ENCODE measurements at regions not wholly inside any gene's neighbourhood (a gene's known extent, or its start where the extent isn't known, plus 50 kb on each side); places are given as distances from the start of the nearest gene placed in this dataset.
"Not testable (repeated sequence)": the region's sequence is repeated elsewhere in the genome, so short reads cannot be mapped to it uniquely, and the experiment has no call there.

DNA sequence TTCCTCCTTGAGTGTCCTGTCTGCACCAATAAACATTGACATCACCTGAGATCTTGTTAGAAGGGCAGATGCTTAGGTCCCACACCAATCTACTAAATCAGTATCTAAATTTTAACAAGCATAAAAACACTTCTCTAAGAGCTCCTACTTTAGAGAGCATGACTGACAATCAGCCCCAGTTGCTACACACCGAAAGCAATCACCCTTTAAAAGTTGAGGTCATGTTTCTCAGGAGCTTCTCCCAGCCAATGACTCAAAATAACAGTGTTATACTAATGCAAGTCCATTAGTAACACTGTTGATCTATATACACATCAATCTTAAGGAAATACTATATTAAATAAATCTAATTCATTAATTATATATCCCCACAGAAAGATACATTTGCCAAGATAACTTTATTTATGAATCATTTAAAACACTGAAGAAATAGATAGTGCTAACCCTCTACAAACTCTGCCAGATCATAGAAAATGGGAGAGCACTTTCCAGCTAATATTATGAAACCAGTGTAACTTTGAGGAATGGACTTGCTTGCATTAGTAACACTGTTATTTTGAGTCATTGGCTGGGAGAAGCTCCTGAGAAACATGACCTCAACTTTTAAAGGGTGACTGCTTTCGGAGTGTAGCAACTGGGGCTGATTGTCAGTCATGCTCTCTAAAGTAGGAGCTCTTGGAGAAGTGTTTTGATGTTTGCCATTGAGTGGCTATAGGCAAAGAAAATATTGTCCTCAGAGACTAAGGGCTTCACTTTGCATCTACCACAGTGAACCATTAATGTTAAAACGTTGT is 109.8 kb upstream of the HDX start:
- DNase-seq (ENCODE audit: low read depth, low spot score) = no peak

DNA sequence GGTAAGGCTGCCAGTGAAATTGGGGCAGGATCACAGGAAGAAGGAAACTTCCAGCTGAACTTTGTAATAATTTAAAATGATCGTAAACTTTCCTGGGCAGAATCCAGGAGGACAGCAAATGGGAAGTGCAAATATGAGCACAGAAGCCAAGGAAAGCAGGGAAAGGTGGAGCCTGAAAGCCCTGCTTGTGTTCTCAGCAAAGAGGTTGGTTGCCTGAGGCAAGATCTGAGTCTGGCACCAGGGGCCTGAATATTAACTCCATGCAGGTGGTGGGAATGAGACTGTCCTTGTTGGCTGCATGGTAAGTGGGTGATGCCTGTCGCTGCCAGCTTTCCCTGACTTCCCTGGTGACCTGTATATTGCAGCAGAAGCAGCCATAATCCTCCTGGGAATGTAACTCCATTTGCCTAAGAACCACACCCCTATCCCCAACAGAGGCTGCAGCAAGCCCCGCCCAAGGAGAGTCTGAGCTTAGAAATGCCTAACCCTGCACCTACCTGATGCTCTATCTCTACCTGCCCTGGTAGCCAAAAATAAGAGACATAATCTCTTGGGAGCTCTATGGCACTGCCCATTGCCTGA is 132.0 kb upstream of the HDX start:
- peak; percentile 34 for DNase-seq (ENCODE audit: low read depth, low spot score)

DNA sequence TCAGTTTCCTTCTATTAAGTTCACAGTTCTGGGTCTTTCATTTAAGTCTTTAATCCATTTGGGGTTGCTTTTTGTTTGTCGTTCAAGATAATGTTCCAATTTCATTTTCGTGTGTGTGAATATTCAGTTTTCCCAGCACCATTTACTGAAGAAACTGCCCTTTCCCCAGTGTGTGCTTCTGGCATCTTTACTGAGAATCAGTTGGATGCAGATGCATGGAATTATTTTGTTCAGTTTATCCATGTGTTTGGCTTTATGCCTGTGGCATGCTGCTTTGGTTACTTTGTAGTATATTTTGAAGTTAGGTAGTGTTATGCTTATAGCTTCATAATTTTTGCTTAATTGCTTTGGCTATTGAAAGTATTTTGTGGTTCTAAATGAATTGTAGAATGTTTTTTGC is 163.8 kb upstream of the HDX start:
- DNase-seq (ENCODE audit: low read depth, low spot score) = no peak

DNA sequence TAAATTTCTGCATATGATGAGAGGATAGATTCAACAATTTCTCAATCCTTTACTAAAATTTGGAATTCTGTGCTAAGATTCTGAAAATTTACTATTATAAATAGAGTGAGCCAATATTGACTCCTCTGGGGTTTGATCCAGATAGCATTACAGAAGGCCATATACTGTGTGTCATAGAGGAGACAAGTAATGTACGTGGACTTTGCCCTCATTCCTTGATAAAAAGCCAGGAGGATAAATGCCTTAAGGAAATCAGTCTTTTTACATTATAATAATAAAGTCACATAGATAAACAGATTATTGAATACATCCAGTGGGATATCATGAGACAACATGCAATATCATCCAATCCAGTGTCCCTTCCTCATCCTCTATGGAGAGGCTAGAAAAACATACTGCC is 188.0 kb upstream of the HDX start:
- DNase-seq (ENCODE audit: low read depth, low spot score) = no peak

DNA sequence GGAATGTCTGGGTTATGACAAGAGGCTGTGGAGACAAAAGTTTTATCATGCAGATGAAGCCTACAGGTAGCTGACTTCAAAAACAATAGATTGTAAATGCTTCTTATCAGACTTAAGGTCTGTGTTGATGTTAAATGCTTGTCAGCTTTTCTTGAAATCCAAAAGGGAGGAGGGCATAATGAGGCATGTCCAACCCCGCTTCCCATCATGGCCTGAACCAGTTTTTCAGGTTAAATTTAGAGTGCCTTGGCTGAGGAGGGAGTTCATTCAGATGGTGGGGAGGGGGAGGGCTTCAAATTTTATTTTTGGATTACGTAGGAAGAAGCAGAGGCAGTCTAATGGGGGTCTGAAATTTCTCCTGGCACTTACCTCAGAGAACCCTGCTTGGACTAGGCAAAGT is 207.7 kb upstream of the HDX start:
- DNase-seq (ENCODE audit: low read depth, low spot score) = peak; percentile 80

DNA sequence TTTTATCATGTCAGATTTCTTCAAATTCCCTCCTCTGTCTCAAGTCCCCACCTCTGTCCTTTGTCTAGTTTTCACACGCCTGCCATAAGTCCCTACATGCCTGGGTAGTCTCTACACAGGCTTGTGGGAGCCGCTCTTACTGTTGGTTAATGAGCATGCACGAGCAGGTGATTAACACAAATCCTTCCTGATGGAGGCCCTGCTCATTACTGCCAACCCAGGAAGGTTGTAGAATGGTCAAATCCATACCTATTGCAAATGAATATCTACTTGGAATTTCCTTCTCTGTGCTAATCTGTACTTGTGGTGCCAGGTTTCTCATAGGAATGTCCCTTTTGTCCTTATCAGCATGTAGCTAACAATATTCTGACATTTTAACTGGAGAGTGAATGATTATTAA is 208.4 kb upstream of the HDX start:
- DNase-seq (ENCODE audit: low read depth, low spot score) = peak; percentile 31

DNA sequence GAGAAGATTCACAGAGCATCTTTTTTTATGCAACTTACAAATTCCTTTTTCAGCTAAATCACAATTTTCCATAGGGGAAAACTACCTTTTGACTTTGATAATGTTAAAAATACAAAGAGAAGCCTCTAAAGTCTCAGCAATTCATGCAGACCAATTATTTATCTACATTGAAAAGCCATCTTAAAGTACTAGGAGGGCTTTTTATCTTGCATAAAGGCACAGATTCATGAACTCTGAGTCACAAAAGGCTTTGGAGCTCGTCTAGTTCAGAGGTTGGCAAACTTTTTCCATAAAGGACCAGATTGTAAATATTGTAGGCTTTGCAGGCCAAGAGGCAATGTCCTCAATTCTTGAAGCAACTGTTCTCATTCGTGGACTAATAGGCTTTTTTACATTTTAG is 210.4 kb upstream of the HDX start:
- DNase-seq (ENCODE audit: low read depth, low spot score) = no peak

DNA sequence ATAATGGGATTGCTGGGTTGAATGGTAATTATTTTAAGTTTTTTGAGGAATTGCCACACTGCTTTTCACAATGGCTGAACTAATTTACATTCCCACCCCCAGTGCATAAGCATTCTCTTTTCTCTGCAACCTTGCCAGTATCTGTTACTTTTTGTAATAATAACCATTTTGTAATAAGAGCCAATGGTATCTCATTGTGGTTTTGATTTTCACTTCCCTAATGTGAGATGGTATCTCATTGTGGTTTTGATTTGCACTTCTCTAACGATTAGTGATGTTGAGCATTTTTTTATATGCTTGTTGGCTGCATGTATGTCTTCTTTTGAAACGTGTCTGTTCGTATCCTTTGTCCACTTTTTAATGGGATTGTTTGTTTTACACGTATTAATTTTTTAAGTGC is 213.1 kb upstream of the HDX start:
- DNase-seq (ENCODE audit: low read depth, low spot score) = no peak

DNA sequence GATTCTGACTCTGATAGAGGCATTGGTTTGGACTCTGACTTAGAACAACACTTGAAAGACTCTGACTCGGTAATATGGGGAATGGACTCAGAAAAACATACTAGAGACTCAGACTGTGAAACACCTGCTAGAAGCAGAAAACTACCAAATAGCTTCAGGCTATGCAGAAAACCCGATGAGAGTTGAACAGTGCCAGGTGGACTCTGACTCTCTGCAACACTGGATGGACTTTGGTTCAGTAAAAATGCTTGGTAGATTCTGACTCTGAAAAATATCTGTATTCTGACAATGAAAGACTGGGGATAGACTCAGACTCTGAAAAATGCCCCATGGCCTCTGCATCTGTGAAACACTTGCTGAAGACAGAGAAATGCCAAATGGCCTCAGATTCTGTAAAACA is 215.1 kb upstream of the HDX start:
- no peak for DNase-seq (ENCODE audit: low read depth, low spot score)

DNA sequence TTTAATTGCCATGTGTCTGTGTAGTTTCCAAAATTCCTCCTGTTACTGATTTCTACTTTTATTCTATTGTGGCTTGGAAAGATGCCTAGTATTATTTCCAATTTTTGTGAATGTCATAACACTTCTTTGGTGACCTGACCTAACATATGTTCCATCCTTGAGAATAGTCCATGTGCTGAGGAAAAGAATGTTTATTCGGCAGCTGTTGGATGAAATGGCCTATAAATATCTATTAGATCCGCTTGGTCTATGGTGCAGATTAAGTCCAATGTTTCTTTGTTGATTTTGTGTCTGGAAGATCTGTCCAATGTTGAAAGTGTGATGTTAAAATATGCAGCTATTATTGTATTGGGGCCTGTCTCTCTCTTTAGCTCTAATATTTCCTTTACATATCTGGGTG is 219.2 kb upstream of the HDX start:
- no peak for DNase-seq (ENCODE audit: low read depth, low spot score)

DNA sequence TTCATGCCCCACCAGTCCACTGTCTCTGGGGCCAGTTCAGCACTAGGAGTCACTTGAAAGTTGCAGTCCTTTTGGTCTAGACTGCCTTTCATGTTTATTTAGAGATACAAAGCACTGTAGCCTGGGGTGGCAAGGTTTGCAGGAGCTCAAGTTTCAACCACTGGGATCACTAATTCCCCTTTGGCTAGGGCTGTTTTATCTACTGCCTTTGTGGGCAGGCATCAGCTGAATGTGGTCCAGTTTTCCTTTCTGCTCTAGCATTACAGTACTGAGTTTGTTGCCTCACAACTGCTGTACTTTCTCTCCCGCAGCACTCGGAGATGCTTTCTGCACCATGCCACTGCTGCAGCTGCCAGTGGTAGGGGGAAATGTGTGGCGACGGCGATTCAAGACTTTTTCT is 222.3 kb upstream of the HDX start:
- peak; percentile 89 for DNase-seq (ENCODE audit: low read depth, low spot score)

DNA sequence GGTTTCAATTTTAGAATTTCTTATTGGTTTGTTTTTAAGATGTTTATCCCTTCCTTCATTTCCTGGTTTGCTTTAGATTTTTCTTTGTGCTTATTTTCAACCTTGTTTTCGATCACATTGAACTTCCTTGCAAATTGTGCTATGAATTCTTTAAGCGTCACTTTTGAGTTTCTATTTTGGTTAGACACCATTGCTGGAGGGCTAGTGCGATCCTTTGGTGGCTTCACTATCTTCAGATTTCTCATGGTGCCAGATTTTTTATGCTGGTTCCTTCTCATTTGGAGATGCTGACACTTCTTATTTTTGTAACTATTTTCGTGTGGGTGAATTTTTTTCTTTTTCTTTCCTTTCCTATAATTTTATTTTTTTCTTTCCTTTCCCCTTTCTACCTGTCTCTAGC is 227.2 kb upstream of the HDX start:
- DNase-seq (ENCODE audit: low read depth, low spot score) = no peak

DNA sequence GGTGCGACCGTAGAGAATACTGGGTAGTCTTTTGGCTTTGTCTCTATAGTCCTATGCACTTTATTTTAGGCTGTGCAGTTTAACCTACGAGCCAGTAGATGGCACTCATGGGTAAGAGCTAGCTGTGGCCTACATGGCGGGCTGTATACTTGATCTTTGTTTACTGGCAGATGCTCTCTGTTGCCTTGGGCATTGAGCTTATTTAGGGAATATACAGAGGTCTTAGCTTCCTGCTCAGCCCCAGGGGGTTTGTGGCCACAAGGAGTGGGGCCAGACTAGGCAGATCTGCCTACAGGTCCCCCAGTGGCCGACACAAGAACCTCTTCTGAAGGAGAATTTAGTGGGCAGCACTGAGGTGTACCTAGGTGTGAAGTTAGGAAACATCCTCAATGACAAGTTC is 227.6 kb upstream of the HDX start:
- peak; percentile 93 for DNase-seq (ENCODE audit: low read depth, low spot score)

DNA sequence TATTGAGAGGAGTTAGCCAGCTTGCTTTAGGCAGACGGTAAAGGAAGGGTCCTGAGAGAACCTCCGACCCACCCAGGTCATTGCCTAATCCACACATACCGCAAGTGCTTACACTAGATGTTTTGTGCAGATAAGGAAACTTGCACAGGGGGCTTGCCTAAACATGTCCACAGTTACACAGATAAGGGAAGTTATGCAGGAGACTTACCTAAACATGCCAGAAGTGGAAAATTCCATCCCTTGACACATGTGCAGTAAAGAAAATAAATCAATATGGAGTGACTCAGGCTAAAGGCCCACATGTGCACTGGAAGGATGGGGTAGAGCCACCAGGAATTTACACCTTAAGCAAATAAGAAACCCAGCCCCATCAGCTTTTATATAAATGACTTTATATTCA is 232.8 kb upstream of the HDX start:
- peak; percentile 10 for DNase-seq (ENCODE audit: low read depth, low spot score)

DNA sequence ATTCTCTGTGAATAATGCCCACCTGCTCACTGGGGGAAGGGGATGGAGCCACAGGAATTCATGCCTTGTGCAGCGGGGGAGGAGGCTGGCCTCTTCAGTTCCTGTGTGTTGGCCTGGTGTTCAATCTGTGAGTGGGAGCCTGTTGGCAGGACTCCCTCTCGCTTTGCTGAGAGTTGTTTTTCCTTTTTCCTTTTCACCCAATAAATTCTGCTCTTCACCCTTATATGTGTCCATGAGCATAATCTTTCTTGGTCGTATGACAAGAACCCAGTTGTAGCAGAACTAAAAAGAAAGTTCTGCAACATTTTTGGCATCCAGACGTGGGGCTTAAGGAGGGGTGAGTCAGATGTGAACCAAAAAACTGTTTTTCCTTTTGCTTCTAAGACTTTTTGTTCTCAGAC is 235.2 kb upstream of the HDX start:
- DNase-seq (ENCODE audit: low read depth, low spot score) = peak; percentile 50

DNA sequence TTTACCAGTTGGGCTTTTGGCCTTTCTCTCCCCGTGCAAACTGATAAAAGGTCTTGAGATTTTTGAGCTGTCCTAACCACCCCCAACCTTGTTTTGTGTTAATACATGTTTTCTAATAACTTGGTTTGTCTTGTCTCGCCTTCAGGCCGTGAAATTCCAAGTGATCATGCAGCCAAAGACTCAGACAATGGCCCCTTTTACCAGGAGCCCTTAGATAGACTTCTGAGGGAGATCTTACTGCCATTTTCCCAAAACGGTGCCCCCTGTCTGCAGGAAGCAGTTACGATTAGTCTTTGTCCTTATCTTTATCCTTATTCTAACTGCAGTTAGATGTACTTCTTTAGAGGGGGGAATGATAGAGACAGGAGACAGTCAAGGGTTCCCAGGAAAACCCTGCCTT is 245.3 kb upstream of the HDX start:
- DNase-seq (ENCODE audit: low read depth, low spot score) = no peak

DNA sequence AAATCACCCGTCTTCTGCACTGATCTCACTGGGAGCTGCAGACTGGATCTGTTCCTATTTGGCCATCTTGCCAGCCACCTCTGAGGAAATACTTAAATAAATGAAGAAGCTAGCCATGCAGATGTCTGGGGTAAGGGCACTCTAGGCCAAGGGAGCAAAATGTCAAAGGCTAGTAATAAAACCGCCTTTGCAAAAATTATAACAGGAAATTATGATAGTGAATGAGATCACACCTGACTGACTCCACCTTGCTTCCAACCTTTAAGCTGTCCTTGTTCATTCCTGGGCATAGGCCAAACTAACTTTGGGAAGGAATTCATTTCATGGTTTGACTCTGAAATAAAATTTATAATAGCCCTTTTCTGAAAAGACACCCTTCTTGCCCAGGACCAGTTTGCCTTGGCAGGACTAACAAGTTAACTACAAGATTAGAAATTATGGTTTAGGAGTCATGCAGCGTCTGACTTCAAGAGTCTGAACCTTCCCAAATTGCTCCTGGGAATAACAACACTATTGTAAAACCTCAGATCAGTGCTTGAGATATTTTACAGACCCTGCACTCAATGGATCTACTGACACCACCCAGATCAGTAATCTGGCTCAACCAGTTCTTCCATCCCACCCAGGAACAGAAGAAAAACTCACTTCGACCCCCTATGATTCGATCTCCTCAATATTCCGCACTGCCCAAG is 246.9 kb upstream of the HDX start:
- peak; percentile 23 for DNase-seq (ENCODE audit: low read depth, low spot score)

DNA sequence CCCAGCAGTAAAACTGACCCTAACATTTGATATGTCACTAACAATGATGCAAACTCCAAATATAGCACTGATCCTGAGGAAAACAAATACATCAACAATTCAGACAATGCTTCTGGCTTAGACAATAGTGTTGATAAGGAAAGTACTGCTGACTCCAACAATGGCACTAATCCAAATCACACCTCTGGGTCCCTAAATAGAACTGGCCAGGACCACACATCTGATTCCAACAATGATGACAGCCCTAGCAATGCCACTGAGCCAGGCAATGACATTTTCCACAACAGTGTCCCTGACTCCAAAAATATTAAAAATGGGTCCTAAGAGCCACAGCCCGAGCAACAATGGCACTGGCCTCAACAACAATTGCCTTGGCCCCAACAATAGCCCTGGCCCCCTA is 243.1 kb upstream of the APOOL start:
- DNase-seq (ENCODE audit: low read depth, low spot score) = no peak

DNA sequence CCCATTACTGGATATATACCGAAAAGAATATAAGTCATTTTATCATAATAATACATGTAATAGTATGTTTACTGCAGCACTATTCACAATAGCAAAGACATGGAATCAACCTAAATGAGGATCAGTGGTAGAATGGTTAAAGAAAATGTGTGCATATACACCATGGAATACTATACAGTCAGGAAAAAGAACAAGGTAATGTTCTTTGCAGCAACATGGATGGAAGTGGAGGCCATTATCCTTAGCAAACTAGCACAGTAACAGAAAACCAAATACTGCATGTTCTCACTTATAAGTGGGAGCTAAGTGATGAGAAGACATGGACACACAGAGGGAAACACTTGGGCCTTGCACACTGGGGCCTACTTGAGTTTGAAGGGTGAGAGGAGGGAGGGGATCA is 207.4 kb upstream of the APOOL start:
- no peak for DNase-seq (ENCODE audit: low read depth, low spot score)

DNA sequence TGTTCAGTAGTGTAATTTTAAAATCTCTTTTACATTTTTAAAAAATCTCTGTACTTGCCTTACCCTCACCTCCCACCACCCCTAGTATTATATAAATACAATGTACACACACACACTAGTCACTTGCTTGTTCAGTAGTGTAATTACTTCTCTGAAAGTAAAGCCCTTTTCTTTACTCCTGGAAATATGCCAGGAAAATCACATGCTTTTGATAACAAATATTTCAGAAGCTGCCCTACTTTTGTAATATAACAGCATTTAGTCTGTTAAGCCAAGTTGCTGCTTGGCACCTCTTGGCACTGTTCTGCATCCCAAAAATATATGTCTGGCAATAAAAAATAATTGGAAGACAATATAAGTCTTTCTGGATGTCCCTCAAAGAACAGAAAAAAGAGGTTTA is 172.8 kb upstream of the APOOL start:
- DNase-seq (ENCODE audit: low read depth, low spot score) = no peak

DNA sequence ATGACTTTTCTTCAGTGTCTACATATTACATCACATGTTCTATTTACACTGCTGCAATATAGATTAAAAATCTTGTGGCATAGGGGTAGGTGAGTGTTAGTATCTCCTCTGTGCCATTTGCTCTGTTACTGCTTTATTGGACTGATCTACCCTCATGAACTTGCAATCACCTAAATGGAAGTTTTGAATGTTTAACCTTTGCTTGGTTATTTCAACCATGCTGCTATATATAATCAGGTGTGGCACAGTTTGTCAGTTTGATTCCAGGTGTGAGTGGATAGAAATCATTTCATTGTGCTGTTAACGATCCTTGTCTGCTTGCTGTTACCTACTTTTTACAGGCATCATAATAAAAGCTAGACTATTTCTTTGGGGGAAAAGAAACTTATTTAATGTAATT is 157.1 kb upstream of the APOOL start:
- not testable (repeated sequence) for DNase-seq (ENCODE audit: low read depth, low spot score)

DNA sequence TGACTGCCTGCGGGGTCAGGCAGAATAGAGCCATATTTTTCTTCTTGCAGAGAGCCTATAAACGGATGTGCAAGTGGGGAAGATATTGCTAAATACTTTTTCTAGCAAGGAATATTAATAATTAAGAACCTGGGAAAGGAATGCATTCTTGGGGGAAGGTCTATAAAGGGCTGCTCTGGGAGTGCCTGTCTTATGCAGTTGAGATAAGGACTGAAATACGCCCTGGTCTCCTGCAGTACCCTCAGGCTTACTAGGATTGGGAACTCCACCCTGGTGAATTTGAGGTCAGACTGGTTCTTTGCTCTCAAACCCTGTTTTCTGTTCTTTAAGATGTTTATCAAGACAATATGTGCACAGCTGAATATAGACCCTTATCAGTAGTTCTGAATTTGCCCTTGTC is 152.5 kb upstream of the APOOL start:
- not testable (repeated sequence) for DNase-seq (ENCODE audit: low read depth, low spot score)

DNA sequence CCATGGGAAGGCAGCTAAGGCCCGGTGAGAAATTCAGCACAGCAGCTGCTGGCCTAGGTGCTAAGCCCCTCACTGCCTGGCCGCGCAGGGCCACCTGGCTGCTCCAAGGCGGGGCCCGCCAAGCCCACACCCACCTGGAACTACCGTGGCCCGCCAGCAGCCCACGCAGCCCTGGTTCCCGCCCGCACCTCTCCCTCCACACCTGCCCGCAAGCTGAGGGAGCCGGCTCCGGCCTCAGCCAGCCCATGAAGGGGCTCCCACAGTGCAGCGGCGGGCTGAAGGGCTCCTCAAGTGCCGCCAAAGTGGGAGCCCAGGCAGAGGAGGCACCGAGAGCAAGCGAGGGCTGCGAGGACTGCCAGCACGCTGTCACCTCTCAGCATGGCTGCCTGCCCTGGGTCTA is 146.9 kb upstream of the APOOL start:
- not testable (repeated sequence) for DNase-seq (ENCODE audit: low read depth, low spot score)
